ENCODE measurements at regions not wholly inside any gene's neighbourhood (a gene's known extent, or its start where the extent isn't known, plus 50 kb on each side); places are given as distances from the start of the nearest gene placed in this dataset.

DNA sequence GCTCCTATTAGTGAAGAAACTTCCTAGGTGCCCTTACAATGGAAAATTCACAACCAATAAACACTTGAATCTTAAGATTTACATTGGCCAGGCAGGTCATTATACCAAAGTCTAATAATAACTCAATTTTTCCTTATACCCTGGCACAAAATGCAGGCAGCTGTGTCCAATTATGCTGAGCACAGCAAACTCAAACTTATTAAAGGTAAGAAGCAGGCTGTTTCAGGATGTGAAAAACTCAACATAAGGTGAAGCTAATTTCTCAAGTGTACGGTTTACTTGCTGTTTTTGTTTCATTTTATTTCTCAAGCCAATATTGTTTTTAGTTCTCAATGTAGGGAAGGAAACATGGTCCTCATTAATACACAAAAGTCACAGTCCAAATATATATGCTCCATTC lies 405.1 kb downstream of the KCTD16 start:
- no peak overlapping the region for H3K27ac ChIP-seq
- DNase-seq (ENCODE audit: low spot score): no peak
- POLR2A ChIA-PET (ENCODE audit: low non-redundant PET): no interaction called here
- TF ChIP-seq, protein P1, sequence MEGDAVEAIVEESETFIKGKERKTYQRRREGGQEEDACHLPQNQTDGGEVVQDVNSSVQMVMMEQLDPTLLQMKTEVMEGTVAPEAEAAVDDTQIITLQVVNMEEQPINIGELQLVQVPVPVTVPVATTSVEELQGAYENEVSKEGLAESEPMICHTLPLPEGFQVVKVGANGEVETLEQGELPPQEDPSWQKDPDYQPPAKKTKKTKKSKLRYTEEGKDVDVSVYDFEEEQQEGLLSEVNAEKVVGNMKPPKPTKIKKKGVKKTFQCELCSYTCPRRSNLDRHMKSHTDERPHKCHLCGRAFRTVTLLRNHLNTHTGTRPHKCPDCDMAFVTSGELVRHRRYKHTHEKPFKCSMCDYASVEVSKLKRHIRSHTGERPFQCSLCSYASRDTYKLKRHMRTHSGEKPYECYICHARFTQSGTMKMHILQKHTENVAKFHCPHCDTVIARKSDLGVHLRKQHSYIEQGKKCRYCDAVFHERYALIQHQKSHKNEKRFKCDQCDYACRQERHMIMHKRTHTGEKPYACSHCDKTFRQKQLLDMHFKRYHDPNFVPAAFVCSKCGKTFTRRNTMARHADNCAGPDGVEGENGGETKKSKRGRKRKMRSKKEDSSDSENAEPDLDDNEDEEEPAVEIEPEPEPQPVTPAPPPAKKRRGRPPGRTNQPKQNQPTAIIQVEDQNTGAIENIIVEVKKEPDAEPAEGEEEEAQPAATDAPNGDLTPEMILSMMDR (conservative IDR thresholded peaks at IDR 0.05; ENCODE audit: low read depth): no peak
- CTCF ChIA-PET: no interaction called here

DNA sequence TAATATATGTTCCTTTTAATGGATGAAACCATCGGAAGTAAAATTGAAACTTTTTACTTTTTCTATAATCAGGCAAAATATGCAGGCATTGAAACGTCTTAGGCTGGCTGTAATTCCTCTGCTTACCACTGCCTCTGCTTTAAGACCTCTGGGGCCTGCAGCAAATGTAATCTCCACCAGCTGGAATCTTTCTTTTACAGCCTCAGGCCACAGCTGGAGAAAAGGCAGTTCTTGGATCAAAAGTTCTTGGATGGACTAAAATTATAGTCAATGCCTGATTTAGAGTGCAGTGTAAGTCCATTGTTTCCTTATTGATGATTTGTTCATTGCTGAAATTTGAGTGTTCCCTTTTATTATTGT lies 396.7 kb downstream of the KCTD16 start:
- H3K27ac ChIP-seq: no peak overlapping the region
- ChIA-PET CTCF (no interaction called here), POLR2A (ENCODE audit: low non-redundant PET) (interaction anchor here (0.5 kb wide), 1 partner anchor 1938 kb away, joined by 4 read pairs; no protein-coding TSS in a partner anchor)
- TF ChIP-seq, protein P1 (conservative IDR thresholded peaks at IDR 0.05; ENCODE audit: low read depth): no peak
- no peak for DNase-seq (ENCODE audit: low spot score)

DNA sequence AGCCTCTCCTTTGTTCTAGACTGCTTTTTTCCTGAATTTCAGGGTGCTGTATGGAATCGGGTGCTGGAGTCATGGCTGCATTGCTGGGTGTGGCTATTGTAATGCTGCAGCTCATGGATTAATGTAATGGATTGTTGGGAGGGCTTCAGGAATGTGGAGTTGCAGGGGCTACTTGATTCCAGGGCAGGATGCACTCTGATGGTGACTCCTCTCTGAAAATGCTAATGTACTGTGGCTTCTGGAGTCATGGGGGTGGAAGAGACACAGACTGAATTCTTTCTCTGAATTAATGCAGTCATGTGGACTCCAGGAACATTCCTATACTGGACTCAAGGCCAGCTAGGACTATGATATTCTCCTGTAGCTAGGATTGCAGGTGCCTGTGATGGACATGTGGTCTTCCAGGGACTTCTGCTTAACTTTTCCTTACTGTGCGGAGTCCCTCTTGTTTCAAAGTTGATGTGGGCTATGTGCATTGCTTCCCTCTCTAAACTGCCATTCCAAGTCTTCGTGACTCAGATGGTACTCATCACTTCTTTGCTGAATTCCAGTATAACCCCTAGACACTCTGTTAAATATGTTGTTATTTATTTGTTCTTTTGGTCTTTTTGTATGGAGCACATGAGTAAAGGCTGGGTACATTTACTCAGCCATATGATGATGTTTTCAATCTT lies 396.2 kb downstream of the KCTD16 start:
- CTCF ChIA-PET: no interaction called here
- TF ChIP-seq, protein P1 (conservative IDR thresholded peaks at IDR 0.05; ENCODE audit: low read depth): no peak
- H3K27ac ChIP-seq: no peak overlapping the region
- POLR2A ChIA-PET (ENCODE audit: low non-redundant PET): interaction anchor here (0.5 kb wide), 1 partner anchor 1938 kb away, joined by 4 read pairs; no protein-coding TSS in a partner anchor
- DNase-seq (ENCODE audit: low spot score): peak; percentile 22

DNA sequence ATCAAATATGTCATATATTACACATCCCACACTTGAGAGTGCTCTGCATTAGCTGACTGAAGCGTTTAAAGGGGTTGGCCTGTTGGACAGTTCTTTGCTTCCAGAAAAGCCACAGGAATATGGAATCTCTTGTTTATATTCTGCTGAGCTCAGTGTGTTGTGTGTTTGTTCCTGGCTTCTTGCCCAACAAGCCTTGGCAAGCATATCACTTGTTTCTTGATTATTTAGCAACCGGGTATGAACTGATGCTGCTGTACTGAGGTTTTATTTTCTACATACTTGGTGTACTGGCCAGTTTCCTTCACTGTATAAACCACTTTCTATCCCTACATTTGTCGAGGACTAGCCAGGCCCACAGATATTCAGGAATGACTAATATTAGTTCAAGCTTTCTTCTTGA lies 378.9 kb downstream of the KCTD16 start:
- no peak overlapping the region for H3K27ac ChIP-seq
- CTCF ChIA-PET: no interaction called here
- no peak for DNase-seq (ENCODE audit: low spot score)
- POLR2A ChIA-PET (ENCODE audit: low non-redundant PET): no interaction called here
- TF ChIP-seq, protein P1 (conservative IDR thresholded peaks at IDR 0.05; ENCODE audit: low read depth): no peak

DNA sequence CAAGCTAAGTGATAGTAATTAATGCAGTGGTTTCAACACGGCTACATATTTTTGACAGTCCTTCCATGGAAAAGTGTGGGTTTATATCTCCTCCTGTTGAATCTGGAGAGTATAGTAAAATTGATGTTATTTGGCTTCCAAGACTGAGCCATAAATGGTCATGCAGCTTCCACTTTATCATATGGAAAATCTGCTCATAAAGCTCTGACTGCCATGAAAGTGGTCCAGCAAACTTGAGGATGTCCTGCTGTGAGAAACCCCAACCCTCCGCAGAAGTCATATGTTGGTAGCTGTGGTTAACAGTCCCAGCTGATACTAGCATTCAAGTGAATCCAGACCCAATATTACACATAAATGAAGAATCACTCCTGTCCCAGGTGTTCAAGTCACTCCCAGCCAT lies 378.3 kb downstream of the KCTD16 start:
- no peak for DNase-seq (ENCODE audit: low spot score)
- no peak overlapping the region for H3K27ac ChIP-seq
- TF ChIP-seq, protein P1 (conservative IDR thresholded peaks at IDR 0.05; ENCODE audit: low read depth): no peak
- ChIA-PET POLR2A (ENCODE audit: low non-redundant PET) (no interaction called here), CTCF (interaction anchor here (0.9 kb wide), 1 partner anchor 9 kb away, joined by 3 read pairs; no protein-coding TSS in a partner anchor)

DNA sequence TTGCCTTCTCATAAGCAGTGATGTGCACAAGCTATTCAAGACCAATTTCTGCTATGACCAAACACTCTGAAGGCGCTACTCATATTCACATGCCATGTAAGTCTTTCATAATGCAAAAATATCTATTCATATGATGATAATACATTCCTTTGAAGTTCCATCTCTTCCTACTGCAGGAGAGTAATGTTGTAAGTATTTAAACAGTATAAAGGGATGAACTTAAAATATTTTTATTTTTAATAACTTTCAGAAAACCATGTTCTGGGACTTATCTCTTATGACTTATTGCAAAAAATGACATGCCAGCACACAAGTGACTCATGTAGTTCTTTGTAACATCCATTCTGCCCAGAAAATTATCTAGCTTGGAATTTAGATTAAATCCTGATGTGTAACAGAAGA lies 376.4 kb downstream of the KCTD16 start:
- no peak overlapping the region for H3K27ac ChIP-seq
- CTCF ChIA-PET: no interaction called here
- TF ChIP-seq, protein P1 (conservative IDR thresholded peaks at IDR 0.05; ENCODE audit: low read depth): no peak

More for the DNA sequence above, 376.4 kb downstream of the KCTD16 start:
- DNase-seq (ENCODE audit: low spot score): no peak
- POLR2A ChIA-PET (ENCODE audit: low non-redundant PET): no interaction called here

All from RWPE1 (cell line).